Peyer's patch (tissue), 4 donors: ENCODE measurements at regions not wholly inside any gene's neighbourhood (a gene's known extent, or its start where the extent isn't known, plus 50 kb on each side); places are given as distances from the start of the nearest gene placed in this dataset.

Source experiments
- CTCF ChIP-seq, 6 experiments: fragments of 450-650 bp in 4 of 6; fragments of 200-600 bp in 2 of 6; sonication (generic) in 1 of 6; IDR thresholded peaks; one replicate each; pipeline ENCODE4 v1.5.1; 2017 to 2019; ENCODE audit warnings: antibody characterized with exemption in 6 of 6, mild to moderate bottlenecking in 3 of 6, moderate library complexity in 1 of 6
- POLR2A ChIP-seq, 2 donors: fragments of 450-650 bp; IDR thresholded peaks; one replicate each; pipeline ENCODE4 v1.5.1; 2017; ENCODE audit warnings: antibody characterized with exemption in 2 of 2, mild to moderate bottlenecking in 2 of 2, moderate library complexity in 2 of 2

- TF ChIP-seq POLR2A (IDR thresholded peaks at IDR 0.05), result no peak
- TF ChIP-seq CTCF (IDR thresholded peaks at IDR 0.05), result no peak
These were observed 78.1 kb upstream of the PHYHIPL start for GRCh38 chr10:59098387-59098786.
